Fibroblast of gingiva (primary cell): ENCODE measurements at regions not wholly inside any gene's neighbourhood (a gene's known extent, or its start where the extent isn't known, plus 50 kb on each side); places are given as distances from the start of the nearest gene placed in this dataset.
"Not testable (repeated sequence)": the region's sequence is repeated elsewhere in the genome, so short reads cannot be mapped to it uniquely, and the experiment has no call there.

ENCODE experiments used
- DNase-seq: peaks from one replicate; pipeline ENCODE4 v3.0.0-alpha.2; 2011; ENCODE audit warnings: low read depth

DNA sequence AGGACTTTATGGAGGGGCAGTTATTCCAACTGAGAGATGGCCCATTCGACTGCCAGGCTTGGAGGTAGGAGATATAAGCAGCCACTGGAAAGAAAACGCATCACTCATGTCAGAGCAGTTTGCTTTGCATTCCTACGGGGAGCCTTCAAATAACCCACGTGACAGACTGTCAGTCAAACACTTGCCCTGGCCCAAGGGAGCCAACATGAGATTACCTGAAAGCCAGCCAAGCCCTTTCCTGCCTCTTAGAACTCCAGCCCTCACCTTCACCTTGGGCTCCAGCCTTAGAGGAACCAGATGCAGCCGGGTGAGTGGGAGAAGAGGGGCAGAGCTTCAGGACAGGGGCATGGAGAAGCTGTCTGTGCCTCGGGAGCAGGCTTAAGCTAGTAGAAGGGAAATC, 95.3 kb upstream of the CXCL13 start:
- DNase-seq = no peak

DNA sequence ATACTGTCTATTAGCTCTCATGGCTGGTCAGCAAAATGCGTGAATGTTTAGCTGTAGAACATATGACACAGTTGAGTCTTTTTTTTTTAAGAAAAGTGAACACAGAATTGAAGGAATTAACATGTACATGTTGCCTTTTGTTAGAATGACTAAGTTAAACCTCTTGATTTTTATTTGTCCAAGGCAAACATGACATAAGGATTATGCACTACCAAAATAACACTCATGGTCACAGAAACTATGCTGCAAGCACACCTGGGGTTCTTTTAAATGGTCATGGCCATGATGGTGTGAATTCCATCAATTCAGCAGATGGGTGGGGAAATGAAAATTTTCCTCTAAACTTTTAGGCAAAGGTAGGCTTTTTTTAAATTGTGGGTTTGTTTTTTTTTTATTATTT, 80.1 kb upstream of the CXCL13 start:
- no peak for DNase-seq

- DNase-seq = not testable (repeated sequence)
Measured at GRCh38 chr4:77527900-77528299, 77.7 kb upstream of the CXCL13 start.

- peak; percentile 73 for DNase-seq
Measured at GRCh38 chr4:77538144-77538543, 67.5 kb upstream of the CXCL13 start.

DNA sequence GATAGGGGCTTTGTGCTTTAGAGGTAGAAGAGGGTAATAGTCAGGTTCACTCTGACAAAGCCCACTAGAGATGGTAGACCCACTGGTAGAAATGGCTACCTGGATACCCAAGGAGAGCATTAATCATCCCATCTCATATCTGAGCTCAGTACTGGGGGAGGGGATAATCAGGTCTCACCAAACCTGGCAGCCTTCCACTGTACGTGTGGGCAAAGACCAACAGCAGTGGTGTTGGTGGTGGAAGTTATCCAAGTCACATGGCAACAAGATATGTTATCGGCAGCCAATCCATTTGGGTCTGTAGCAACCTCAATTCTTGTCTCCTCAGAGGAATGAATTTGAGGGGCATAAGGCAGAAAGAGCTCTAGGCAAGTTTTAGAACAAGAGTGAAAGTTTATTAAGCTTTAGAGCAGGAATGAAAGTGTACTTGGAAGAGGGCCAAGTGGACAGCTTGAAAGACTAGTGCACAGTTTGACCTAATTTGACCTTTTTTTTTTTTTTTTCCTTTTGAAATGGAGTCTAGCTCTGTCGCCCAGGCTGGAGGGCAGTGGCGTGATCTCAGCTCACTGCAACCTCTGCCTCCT, 67.0 kb upstream of the CXCL13 start:
- DNase-seq = peak; percentile 23
